ENCODE measurements at regions not wholly inside any gene's neighbourhood (a gene's known extent, or its start where the extent isn't known, plus 50 kb on each side); places are given as distances from the start of the nearest gene placed in this dataset.

DNA sequence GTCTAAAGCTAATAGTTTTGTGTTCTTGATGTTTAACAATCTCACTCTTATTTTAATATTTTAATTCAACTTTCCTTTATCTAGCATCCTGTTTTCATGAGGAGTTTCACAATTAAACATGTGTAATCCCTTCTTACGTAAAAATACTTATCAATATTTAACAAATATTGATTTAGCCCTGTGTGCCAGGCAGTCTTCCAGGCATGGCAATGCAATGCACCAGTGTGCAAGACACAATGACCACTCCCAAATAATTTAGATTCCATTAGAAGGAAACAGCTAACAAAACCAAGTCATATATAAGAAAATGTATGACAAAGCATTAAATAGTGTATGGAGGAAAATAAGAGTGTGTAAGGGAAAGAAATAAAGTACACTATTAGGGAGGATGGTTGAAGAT, 627.1 kb upstream of the ARPP21 start:
- Histone ChIP-seq H3K4me2 (replicated peaks; ENCODE audit: low read depth, low read length, poor library complexity, severe bottlenecking) (no peak overlapping the region), H3K4me3 (ENCODE audit: control extremely low read depth in 1 of 5, extremely low read depth in 1 of 5, insufficient read depth in 1 of 5, low read depth in 2 of 5, low read length in 4 of 5) (no peak overlapping the region), H3K27me3 (replicated peaks in 1 of 4; ENCODE audit: control extremely low read depth in 1 of 4, control insufficient read depth in 3 of 4, insufficient read depth in 4 of 4, low read length in 3 of 4) (no peaks in the 10 kb centered on the region), H4K20me1 (ENCODE audit: control insufficient read depth, insufficient read depth, low read length, poor library complexity, severe bottlenecking) (no peaks in the 10 kb centered on the region), H3K4me1 (ENCODE audit: control insufficient read depth in 2 of 2, insufficient read depth in 2 of 2, low read length in 2 of 2) (no peaks in the 10 kb centered on the region), H2AFZ (ENCODE audit: insufficient read depth, low read depth, low read length, poor library complexity, severe bottlenecking) (no peak overlapping the region), H3K79me2 (ENCODE audit: control insufficient read depth, insufficient read depth, low read length) (no peaks in the 10 kb centered on the region), H3K27ac (ENCODE audit: low read length in 2 of 2) (no peak overlapping the region), H3K36me3 (replicated peaks in 1 of 2; ENCODE audit: control extremely low read depth in 1 of 2, control insufficient read depth in 1 of 2, extremely low read depth in 1 of 2, insufficient read depth in 2 of 2, low read length in 1 of 2) (no peaks in the 10 kb centered on the region), H3K9me3 (ENCODE audit: control extremely low read depth in 1 of 3, control insufficient read depth in 2 of 3, insufficient read depth in 1 of 3, low read length in 2 of 3) (no peaks in the 10 kb centered on the region), H3K9ac (ENCODE audit: low read length) (no peak overlapping the region)
- DNase-seq (no peak), ATAC-seq (ENCODE audit: low read depth) (no peak)
- no peaks in the 10 kb centered on the region for H3K27me3 Mint-ChIP-seq
- ChIA-PET CTCF (no interaction called here), POLR2A (no interaction called here)
- no peaks in the 10 kb centered on the region for H3K4me1 Mint-ChIP-seq
- no peak for TF ChIP-seq EZH2 (IDR thresholded peaks at IDR 0.05; ENCODE audit: borderline replicate concordance, insufficient read depth, low read depth, low read length, poor library complexity, severe bottlenecking)
- TF ChIP-seq, protein P1, sequence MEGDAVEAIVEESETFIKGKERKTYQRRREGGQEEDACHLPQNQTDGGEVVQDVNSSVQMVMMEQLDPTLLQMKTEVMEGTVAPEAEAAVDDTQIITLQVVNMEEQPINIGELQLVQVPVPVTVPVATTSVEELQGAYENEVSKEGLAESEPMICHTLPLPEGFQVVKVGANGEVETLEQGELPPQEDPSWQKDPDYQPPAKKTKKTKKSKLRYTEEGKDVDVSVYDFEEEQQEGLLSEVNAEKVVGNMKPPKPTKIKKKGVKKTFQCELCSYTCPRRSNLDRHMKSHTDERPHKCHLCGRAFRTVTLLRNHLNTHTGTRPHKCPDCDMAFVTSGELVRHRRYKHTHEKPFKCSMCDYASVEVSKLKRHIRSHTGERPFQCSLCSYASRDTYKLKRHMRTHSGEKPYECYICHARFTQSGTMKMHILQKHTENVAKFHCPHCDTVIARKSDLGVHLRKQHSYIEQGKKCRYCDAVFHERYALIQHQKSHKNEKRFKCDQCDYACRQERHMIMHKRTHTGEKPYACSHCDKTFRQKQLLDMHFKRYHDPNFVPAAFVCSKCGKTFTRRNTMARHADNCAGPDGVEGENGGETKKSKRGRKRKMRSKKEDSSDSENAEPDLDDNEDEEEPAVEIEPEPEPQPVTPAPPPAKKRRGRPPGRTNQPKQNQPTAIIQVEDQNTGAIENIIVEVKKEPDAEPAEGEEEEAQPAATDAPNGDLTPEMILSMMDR (IDR thresholded peaks at IDR 0.05) = no peak
- H3K9me3 Mint-ChIP-seq (ENCODE audit: insufficient read depth) = peaks cover 2% of the 10 kb centered on the region
- H3K4me3 Mint-ChIP-seq = no peak overlapping the region
- intact Hi-C loops (cut with micrococcal nuclease) = no loop called here
- WGBS (ENCODE audit: insufficient coverage) = no CpG with 5 or more reads among the region's 1 CpG
- H3K27ac Mint-ChIP-seq = no peak overlapping the region

DNA sequence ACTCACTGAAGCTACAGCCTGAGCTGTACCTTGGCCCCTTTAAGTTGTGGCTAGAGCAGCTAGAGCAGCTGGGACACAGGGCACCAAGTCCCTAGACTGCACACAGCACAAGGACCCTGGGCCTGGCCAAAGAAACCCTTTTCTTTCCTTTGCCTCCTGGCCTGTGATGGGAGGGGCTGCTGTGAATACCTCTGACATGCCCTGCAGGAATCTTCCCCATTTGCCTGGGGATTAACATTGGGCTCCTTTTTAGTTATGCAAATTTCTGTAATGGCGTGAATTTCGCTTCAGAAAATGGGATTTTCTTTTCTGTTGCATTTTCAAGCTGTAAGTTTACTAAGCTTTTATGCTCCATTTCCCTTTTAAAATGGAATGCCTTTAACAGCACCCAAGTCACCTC, 611.2 kb upstream of the ARPP21 start:
- H3K4me3 Mint-ChIP-seq = no peak overlapping the region
- H3K27me3 ChIP-seq (replicated peaks in 1 of 4; ENCODE audit: control extremely low read depth in 1 of 4, control insufficient read depth in 3 of 4, insufficient read depth in 4 of 4, low read length in 3 of 4) = no peaks in the 10 kb centered on the region
- peaks cover 1 to 13% (median 6%) of the 10 kb centered on the region in 3 donors for H3K9me3 ChIP-seq (ENCODE audit: control extremely low read depth in 1 of 3, control insufficient read depth in 2 of 3, insufficient read depth in 1 of 3, low read length in 2 of 3)
- H3K4me1 ChIP-seq (ENCODE audit: control insufficient read depth in 2 of 2, insufficient read depth in 2 of 2, low read length in 2 of 2) = no peaks in the 10 kb centered on the region
- no peaks in the 10 kb centered on the region for H3K36me3 ChIP-seq (replicated peaks in 1 of 2; ENCODE audit: control extremely low read depth in 1 of 2, control insufficient read depth in 1 of 2, extremely low read depth in 1 of 2, insufficient read depth in 2 of 2, low read length in 1 of 2)
- no peak overlapping the region for H3K27ac Mint-ChIP-seq
- no peak overlapping the region for H3K4me2 ChIP-seq (replicated peaks; ENCODE audit: low read depth, low read length, poor library complexity, severe bottlenecking)
- H3K4me3 ChIP-seq (ENCODE audit: control extremely low read depth in 1 of 5, extremely low read depth in 1 of 5, insufficient read depth in 1 of 5, low read depth in 2 of 5, low read length in 4 of 5) = no peak overlapping the region
- DNase-seq (no peak), ATAC-seq (ENCODE audit: low read depth) (no peak)
- intact Hi-C loops (cut with micrococcal nuclease) = no loop called here
- no peaks in the 10 kb centered on the region for H4K20me1 ChIP-seq (ENCODE audit: control insufficient read depth, insufficient read depth, low read length, poor library complexity, severe bottlenecking)
- H3K27me3 Mint-ChIP-seq = no peaks in the 10 kb centered on the region
- peaks cover 12% of the 10 kb centered on the region for H3K9me3 Mint-ChIP-seq (ENCODE audit: insufficient read depth)
- ChIA-PET POLR2A (no interaction called here), CTCF (no interaction called here)
- H3K79me2 ChIP-seq (ENCODE audit: control insufficient read depth, insufficient read depth, low read length) = no peaks in the 10 kb centered on the region
- WGBS (ENCODE audit: insufficient coverage) = no CpG with 5 or more reads among the region's 2 CpGs
- H2AFZ ChIP-seq (ENCODE audit: insufficient read depth, low read depth, low read length, poor library complexity, severe bottlenecking) = no peak overlapping the region
- no peaks in the 10 kb centered on the region for H3K4me1 Mint-ChIP-seq
- TF ChIP-seq EZH2 (IDR thresholded peaks at IDR 0.05; ENCODE audit: borderline replicate concordance, insufficient read depth, low read depth, low read length, poor library complexity, severe bottlenecking) = no peak
- TF ChIP-seq, protein P1 (IDR thresholded peaks at IDR 0.05) = no peak
- no peak overlapping the region for H3K27ac ChIP-seq (ENCODE audit: low read length in 2 of 2)
- H3K9ac ChIP-seq (ENCODE audit: low read length) = no peak overlapping the region
